HEK293 (cell line): ENCODE measurements at regions not wholly inside any gene's neighbourhood (a gene's known extent, or its start where the extent isn't known, plus 50 kb on each side); places are given as distances from the start of the nearest gene placed in this dataset.

ENCODE experiments used
- CTCF ChIA-PET: fragments of 350-600 bp; formaldehyde crosslinking; extraction: SDS; loops from one replicate; lab custom pipeline; 2021; ENCODE audit warnings: antibody characterized with exemption; lab: Yijun Ruan, JAX
- POLR2A ChIA-PET: fragments of 300-600 bp; formaldehyde crosslinking; extraction: SDS; loops from one replicate; lab custom pipeline; 2020; ENCODE audit warnings: antibody characterized with exemption, inconsistent platforms; lab: Yijun Ruan, JAX
- H3K27ac ChIP-seq: fragments of 200-500 bp; sonication (Bioruptor generic); 2 replicates; pipeline ENCODE4 v1.5.1; 2014; ENCODE audit warnings: low read depth, low read length, control low read depth, inconsistent platforms; ENCODE audit errors: extremely low read depth
- H3K36me3 ChIP-seq, 2 experiments: fragments of 200-500 bp in 1 of 2; sonication (Bioruptor generic) in 1 of 2; 1 replicate in 1 of 2; 2 replicates in 1 of 2; pipeline ENCODE4 v1.5.1; 2014 to 2017; ENCODE audit warnings: inconsistent platforms in 2 of 2, low read length in 2 of 2; ENCODE audit not compliant: control insufficient read depth in 2 of 2, insufficient read depth in 1 of 2
- H3K4me1 ChIP-seq: fragments of 200-500 bp; sonication (Bioruptor generic); 2 replicates; pipeline ENCODE4 v1.5.1; 2014; ENCODE audit warnings: mild to moderate bottlenecking, low read length, inconsistent platforms; ENCODE audit not compliant: control insufficient read depth, insufficient read depth
- H3K4me3 ChIP-seq: 2 replicates; pipeline ENCODE4 v1.5.1; 2011; ENCODE audit warnings: low read depth, mild to moderate bottlenecking, control low read depth, low read length, moderate library complexity
- H3K9me3 ChIP-seq: fragments of 200-500 bp; sonication (Bioruptor generic); 2 replicates; pipeline ENCODE4 v1.5.1; 2014; ENCODE audit warnings: low read depth, low read length, inconsistent platforms; ENCODE audit not compliant: control insufficient read depth, insufficient read depth
- PRDM1 ChIP-seq: fragments of 450-650 bp; formaldehyde crosslinking; IDR thresholded peaks from 2 replicates; pipeline ENCODE4; 2016; ENCODE audit warnings: missing biosample characterization, missing genetic modification characterization
- REST ChIP-seq: fragments of 450-650 bp; formaldehyde crosslinking; IDR thresholded peaks from 2 replicates; pipeline ENCODE4 v1.5.1; 2016; ENCODE audit warnings: missing biosample characterization, missing genetic modification characterization
- SP7 ChIP-seq: fragments of 450-650 bp; formaldehyde crosslinking; IDR thresholded peaks from 2 replicates; pipeline ENCODE4 v1.5.1; 2016; ENCODE audit warnings: missing biosample characterization, missing genetic modification characterization
- WT1 ChIP-seq: fragments of 450-650 bp; formaldehyde crosslinking; IDR thresholded peaks from 2 replicates; pipeline ENCODE4 v1.5.1; 2016; ENCODE audit warnings: missing biosample characterization, missing genetic modification characterization
- ZNF114 ChIP-seq: fragments of 450-650 bp; formaldehyde crosslinking; IDR thresholded peaks from 2 replicates; pipeline ENCODE4 v1.5.0; 2017; ENCODE audit warnings: missing biosample characterization, missing genetic modification characterization
- ZNF121 ChIP-seq: fragments of 450-650 bp; formaldehyde crosslinking; IDR thresholded peaks from 2 replicates; pipeline ENCODE4 v1.5.1; 2016; ENCODE audit warnings: missing biosample characterization, missing genetic modification characterization
- ZNF138 ChIP-seq: fragments of 450-650 bp; formaldehyde crosslinking; IDR thresholded peaks from 2 replicates; pipeline ENCODE4 v1.5.1; 2016; ENCODE audit warnings: missing biosample characterization, missing genetic modification characterization, borderline replicate concordance
- ZNF2 ChIP-seq: fragments of 450-650 bp; formaldehyde crosslinking; IDR thresholded peaks from 2 replicates; pipeline ENCODE4 v1.5.1; 2016; ENCODE audit warnings: missing biosample characterization, missing genetic modification characterization
- ZNF202 ChIP-seq: fragments of 450-650 bp; formaldehyde crosslinking; IDR thresholded peaks from 2 replicates; pipeline ENCODE4 v1.5.1; 2016; ENCODE audit warnings: missing biosample characterization, missing genetic modification characterization, borderline replicate concordance
- ZNF223 ChIP-seq: fragments of 450-650 bp; formaldehyde crosslinking; IDR thresholded peaks from 2 replicates; pipeline ENCODE4 v1.5.1; 2016; ENCODE audit warnings: missing biosample characterization, missing genetic modification characterization
- ZNF23 ChIP-seq: fragments of 450-650 bp; formaldehyde crosslinking; IDR thresholded peaks from 2 replicates; pipeline ENCODE4 v1.5.1; 2016; ENCODE audit warnings: missing biosample characterization, missing genetic modification characterization, borderline replicate concordance
- ZNF266 ChIP-seq: fragments of 450-650 bp; formaldehyde crosslinking; IDR thresholded peaks from 2 replicates; pipeline ENCODE4 v1.5.1; 2016; ENCODE audit warnings: missing biosample characterization, missing genetic modification characterization, low read depth
- ZNF37A ChIP-seq: fragments of 450-650 bp; IDR thresholded peaks from 2 replicates; pipeline ENCODE4 v1.5.1; 2018; ENCODE audit warnings: missing biosample characterization, missing genetic modification characterization
- ZNF473 ChIP-seq: fragments of 450-650 bp; formaldehyde crosslinking; IDR thresholded peaks from 2 replicates; pipeline ENCODE4 v1.5.1; 2017; ENCODE audit warnings: missing biosample characterization, missing genetic modification characterization
- ZNF600 ChIP-seq: fragments of 450-650 bp; formaldehyde crosslinking; IDR thresholded peaks from 2 replicates; pipeline ENCODE4 v1.5.1; 2016; ENCODE audit warnings: missing biosample characterization, missing genetic modification characterization
- ZNF776 ChIP-seq: fragments of 450-650 bp; formaldehyde crosslinking; IDR thresholded peaks from 2 replicates; pipeline ENCODE4 v1.5.0; 2017; ENCODE audit warnings: missing biosample characterization, missing genetic modification characterization, borderline replicate concordance
- ZNF837 ChIP-seq: fragments of 450-650 bp; formaldehyde crosslinking; IDR thresholded peaks from 2 replicates; pipeline ENCODE4 v1.5.1; 2016; ENCODE audit warnings: missing biosample characterization, missing genetic modification characterization
- ZSCAN16 ChIP-seq: fragments of 450-650 bp; formaldehyde crosslinking; IDR thresholded peaks from 2 replicates; pipeline ENCODE4 v1.5.1; 2016; ENCODE audit warnings: missing biosample characterization, missing genetic modification characterization
- TF ChIP-seq, protein P1 (sequence below): fragments of 450-650 bp; formaldehyde crosslinking; IDR thresholded peaks from 2 replicates; pipeline ENCODE4 v1.5.1; 2016; ENCODE audit warnings: missing biosample characterization, missing genetic modification characterization
- TF ChIP-seq, protein P2 (sequence below): fragments of 450-650 bp; formaldehyde crosslinking; IDR thresholded peaks from 2 replicates; pipeline ENCODE4 v1.5.1; 2017; ENCODE audit warnings: missing biosample characterization, missing genetic modification characterization
- TF ChIP-seq, protein P3 (sequence below): fragments of 450-650 bp; formaldehyde crosslinking; IDR thresholded peaks from 2 replicates; pipeline ENCODE4 v1.5.1; 2016; ENCODE audit warnings: missing biosample characterization, missing genetic modification characterization

GRCh38 chr10:9654261-9654660, 1363.4 kb upstream of the CELF2 start:
- CTCF ChIA-PET: no interaction called here
- H3K9me3 ChIP-seq: no peaks in the 10 kb centered on the region

GRCh38 chr10:9656386-9656785, 1361.3 kb upstream of the CELF2 start:
- H3K36me3 ChIP-seq: no peaks in the 10 kb centered on the region
- TF ChIP-seq ZNF114 (tag by site-specific recombination): no peak
- no peak for TF ChIP-seq ZNF600 (tag by site-specific recombination)
- no peak for TF ChIP-seq ZNF2 (tag by site-specific recombination)
- no peak for TF ChIP-seq ZNF202 (tag by site-specific recombination)
- TF ChIP-seq ZNF138 (tag by site-specific recombination): no peak
- TF ChIP-seq, protein P1, sequence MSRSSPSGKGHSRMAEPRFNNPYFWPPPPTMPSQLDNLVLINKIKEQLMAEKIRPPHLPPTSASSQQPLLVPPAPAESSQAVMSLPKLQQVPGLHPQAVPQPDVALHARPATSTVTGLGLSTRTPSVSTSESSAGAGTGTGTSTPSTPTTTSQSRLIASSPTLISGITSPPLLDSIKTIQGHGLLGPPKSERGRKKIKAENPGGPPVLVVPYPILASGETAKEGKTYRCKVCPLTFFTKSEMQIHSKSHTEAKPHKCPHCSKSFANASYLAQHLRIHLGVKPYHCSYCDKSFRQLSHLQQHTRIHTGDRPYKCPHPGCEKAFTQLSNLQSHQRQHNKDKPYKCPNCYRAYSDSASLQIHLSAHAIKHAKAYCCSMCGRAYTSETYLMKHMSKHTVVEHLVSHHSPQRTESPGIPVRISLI (tag by site-specific recombination): no peak
- TF ChIP-seq WT1: no peak
- no peak for TF ChIP-seq SP7 (tag by site-specific recombination)
- TF ChIP-seq ZSCAN16 (tag by site-specific recombination): no peak
- no peak for TF ChIP-seq PRDM1 (tag by site-specific recombination)
- no peak overlapping the region for H3K4me3 ChIP-seq
- CTCF ChIA-PET: no interaction called here
- POLR2A ChIA-PET: no interaction called here
- no peaks in the 10 kb centered on the region for H3K9me3 ChIP-seq
- H3K27ac ChIP-seq: no peak overlapping the region
- H3K4me1 ChIP-seq: no peaks in the 10 kb centered on the region

More at GRCh38 chr10:9654261-9654660, 1363.4 kb upstream of the CELF2 start:
- Histone ChIP-seq H3K27ac (no peak overlapping the region), H3K4me1 (no peaks in the 10 kb centered on the region), H3K36me3 (no peaks in the 10 kb centered on the region), H3K4me3 (no peak overlapping the region)
- POLR2A ChIA-PET: no interaction called here
- no peak for TF ChIP-seq ZSCAN16 (tag by site-specific recombination)
- TF ChIP-seq ZNF37A: no peak
- TF ChIP-seq ZNF223 (tag by site-specific recombination): no peak
- no peak for TF ChIP-seq ZNF776 (tag by site-specific recombination)
- TF ChIP-seq, protein P2, sequence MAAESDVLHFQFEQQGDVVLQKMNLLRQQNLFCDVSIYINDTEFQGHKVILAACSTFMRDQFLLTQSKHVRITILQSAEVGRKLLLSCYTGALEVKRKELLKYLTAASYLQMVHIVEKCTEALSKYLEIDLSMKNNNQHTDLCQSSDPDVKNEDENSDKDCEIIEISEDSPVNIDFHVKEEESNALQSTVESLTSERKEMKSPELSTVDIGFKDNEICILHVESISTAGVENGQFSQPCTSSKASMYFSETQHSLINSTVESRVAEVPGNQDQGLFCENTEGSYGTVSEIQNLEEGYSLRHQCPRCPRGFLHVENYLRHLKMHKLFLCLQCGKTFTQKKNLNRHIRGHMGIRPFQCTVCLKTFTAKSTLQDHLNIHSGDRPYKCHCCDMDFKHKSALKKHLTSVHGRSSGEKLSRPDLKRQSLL (tag by site-specific recombination): no peak
- TF ChIP-seq ZNF473 (tag by site-specific recombination): no peak
- TF ChIP-seq ZNF23 (tag by site-specific recombination): no peak
- no peak for TF ChIP-seq ZNF114 (tag by site-specific recombination)
- no peak for TF ChIP-seq ZNF266 (tag by site-specific recombination)
- TF ChIP-seq ZNF837 (tag by site-specific recombination): no peak
- no peak for TF ChIP-seq ZNF121 (tag by site-specific recombination)
- TF ChIP-seq, protein P3, sequence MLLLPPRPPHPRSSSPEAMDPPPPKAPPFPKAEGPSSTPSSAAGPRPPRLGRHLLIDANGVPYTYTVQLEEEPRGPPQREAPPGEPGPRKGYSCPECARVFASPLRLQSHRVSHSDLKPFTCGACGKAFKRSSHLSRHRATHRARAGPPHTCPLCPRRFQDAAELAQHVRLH (tag by site-specific recombination): no peak
- TF ChIP-seq REST (tag by site-specific recombination): no peak
